ENCODE measurements at regions not wholly inside any gene's neighbourhood (a gene's known extent, or its start where the extent isn't known, plus 50 kb on each side); places are given as distances from the start of the nearest gene placed in this dataset.

- DNase-seq (ENCODE audit: low spot score), result no peak
These were observed 130.0 kb upstream of the BMP5 start for GRCh38 chr6:56005426-56005825.

GRCh38 chr6:56004426-56004825 lies 129.0 kb upstream of the BMP5 start:
- DNase-seq (ENCODE audit: low spot score), result no peak

- DNase-seq (ENCODE audit: low spot score), result no peak
These were observed 128.2 kb upstream of the BMP5 start for GRCh38 chr6:56003616-56004015.

- no peak for DNase-seq (ENCODE audit: low spot score)
These were observed 126.9 kb upstream of the BMP5 start for GRCh38 chr6:56002336-56002735.

- DNase-seq (ENCODE audit: low spot score), result no peak
These were observed 123.2 kb upstream of the BMP5 start for GRCh38 chr6:55998576-55998975.

- DNase-seq (ENCODE audit: low spot score), result no peak
These were observed 122.0 kb upstream of the BMP5 start for GRCh38 chr6:55997223-55997874.

- no peak for DNase-seq (ENCODE audit: low spot score)
These were observed 119.1 kb upstream of the BMP5 start for GRCh38 chr6:55994531-55994930.

GRCh38 chr6:55993418-55993817 lies 118.0 kb upstream of the BMP5 start:
- no peak for DNase-seq (ENCODE audit: low spot score)

- DNase-seq (ENCODE audit: low spot score), result no peak
These were observed 117.2 kb upstream of the BMP5 start for GRCh38 chr6:55992546-55992945.

GRCh38 chr6:55985309-55985708 lies 109.9 kb upstream of the BMP5 start:
- no peak for DNase-seq (ENCODE audit: low spot score)

GRCh38 chr6:55983861-55984260 lies 108.5 kb upstream of the BMP5 start:
- no peak for DNase-seq (ENCODE audit: low spot score)

GRCh38 chr6:55981660-55982059 lies 106.3 kb upstream of the BMP5 start:
- no peak for DNase-seq (ENCODE audit: low spot score)

- DNase-seq (ENCODE audit: low spot score), result peak; percentile 52
These were observed 105.3 kb upstream of the BMP5 start for GRCh38 chr6:55980627-55981211.

GRCh38 chr6:55979526-55979925 lies 104.1 kb upstream of the BMP5 start:
- no peak for DNase-seq (ENCODE audit: low spot score)

- no peak for DNase-seq (ENCODE audit: low spot score)
These were observed 102.7 kb upstream of the BMP5 start for GRCh38 chr6:55977959-55978665.

- DNase-seq (ENCODE audit: low spot score), result no peak
These were observed 99.3 kb upstream of the BMP5 start for GRCh38 chr6:55974688-55975087.

- no peak for DNase-seq (ENCODE audit: low spot score)
These were observed 96.7 kb upstream of the BMP5 start for GRCh38 chr6:55972091-55972490.

- DNase-seq (ENCODE audit: low spot score), result no peak
These were observed 94.1 kb upstream of the BMP5 start for GRCh38 chr6:55969526-55969925.

GRCh38 chr6:55968926-55969325 lies 93.5 kb upstream of the BMP5 start:
- no peak for DNase-seq (ENCODE audit: low spot score)

- no peak for DNase-seq (ENCODE audit: low spot score)
These were observed 88.7 kb upstream of the BMP5 start for GRCh38 chr6:55964136-55964535.

GRCh38 chr6:55963301-55963700 lies 87.9 kb upstream of the BMP5 start:
- DNase-seq (ENCODE audit: low spot score), result peak; percentile 7

GRCh38 chr6:55960344-55960743 lies 85.0 kb upstream of the BMP5 start:
- DNase-seq (ENCODE audit: low spot score), result no peak

- DNase-seq (ENCODE audit: low spot score), result no peak
These were observed 83.4 kb upstream of the BMP5 start for GRCh38 chr6:55958790-55959189.

Measured in iPS-NIHi11 (cell line).